Head of caudate nucleus (tissue), 42 donors: ENCODE measurements at regions not wholly inside any gene's neighbourhood (a gene's known extent, or its start where the extent isn't known, plus 50 kb on each side); places are given as distances from the start of the nearest gene placed in this dataset.
A peak's percentile ranks its signal among the peaks of the same experiment; 100 is the strongest.

Experiments
- DNase-seq, 42 donors: peaks; one replicate each; pipeline versions ENCODE4 v3.0.0 to v3.0.0-alpha.2; 2020 to 2021; ENCODE audit warnings: mixed read lengths in 7 of 42
- intact Hi-C: fragments of 100-400 bp; cut with DNase I; formaldehyde crosslinking; loops from one replicate; pipeline ENCODE4 v1.15.0; 2022

DNA sequence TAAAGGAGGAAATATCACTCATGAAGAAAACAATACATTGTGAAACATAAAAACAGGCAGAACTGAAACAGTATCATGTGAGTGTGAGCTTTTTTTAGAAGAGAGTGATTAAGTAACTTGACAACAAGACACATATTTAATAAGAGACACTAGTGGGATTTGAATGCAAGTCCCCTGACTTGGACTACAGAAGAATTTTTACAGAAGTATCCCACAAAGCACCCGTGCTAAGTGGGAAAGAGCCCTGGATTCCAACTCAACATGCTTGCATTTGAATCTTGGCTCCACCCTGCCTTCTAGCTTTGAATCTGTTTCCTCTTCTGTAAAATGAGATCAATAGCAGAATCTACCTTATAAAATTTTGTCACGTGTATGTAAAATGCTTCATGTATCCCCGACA is 166.2 kb downstream of the ZNF365 start:
- DNase-seq, result no peak
- intact Hi-C loops, result no loop called here

DNA sequence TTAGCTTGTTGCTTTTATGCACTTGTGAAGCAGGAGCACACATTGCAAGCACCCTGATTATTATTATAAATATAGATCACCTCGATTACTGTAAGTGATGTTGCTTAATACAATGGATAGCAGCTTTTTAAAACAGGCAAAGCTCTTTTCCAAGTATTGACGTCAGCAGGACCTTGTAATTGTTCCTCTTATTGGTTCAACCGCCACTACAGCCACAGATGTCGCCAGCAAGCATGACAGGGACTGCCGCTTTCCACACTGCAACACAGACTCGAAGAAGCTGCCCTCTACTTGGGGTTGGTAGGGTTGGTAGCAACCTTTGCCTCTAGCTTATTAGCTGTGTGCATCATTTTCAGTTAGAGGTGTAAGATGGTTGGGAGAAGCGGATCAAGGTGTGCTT is 167.6 kb downstream of the ZNF365 start:
- intact Hi-C loops, result no loop called here
- DNase-seq, result peak in 1 of 42 donors; percentile 8

DNA sequence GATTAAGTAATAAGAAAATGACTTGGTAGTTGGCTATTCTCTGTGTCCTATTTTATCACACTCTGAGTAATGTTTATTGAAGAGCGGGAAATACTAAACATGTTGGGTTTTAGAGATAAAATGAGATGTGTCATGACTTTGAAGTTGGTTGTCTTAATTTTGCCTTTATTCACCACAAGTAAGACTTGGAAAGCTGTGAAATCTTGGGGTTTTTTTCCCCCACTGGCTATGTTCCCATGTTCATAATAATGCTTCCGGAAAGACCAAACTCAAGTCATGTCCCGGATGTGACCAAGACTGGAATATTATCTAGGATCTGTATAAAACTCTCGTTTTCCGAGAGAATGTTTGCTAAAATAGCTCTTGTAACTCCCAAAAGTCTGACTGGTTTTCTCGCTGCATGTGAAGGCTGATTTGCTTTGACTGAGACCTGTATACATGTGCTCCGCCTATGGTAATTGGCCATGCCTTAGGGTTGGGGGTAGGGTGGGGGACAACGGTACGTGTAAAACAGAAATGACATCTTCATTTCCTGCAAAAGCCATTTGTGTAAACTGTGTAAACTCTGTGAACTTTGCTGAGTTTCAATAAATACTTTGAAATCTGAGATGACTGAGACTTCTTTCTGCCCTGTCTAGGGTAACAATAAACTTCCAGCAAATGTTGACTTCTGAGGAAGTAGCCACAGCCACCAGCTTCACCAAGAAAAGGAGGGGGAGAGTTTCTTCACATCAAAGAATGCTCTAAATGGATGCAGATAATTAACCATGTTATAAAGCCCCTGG is 169.6 kb downstream of the ZNF365 start:
- DNase-seq, result no peak
- intact Hi-C loops, result no loop called here

DNA sequence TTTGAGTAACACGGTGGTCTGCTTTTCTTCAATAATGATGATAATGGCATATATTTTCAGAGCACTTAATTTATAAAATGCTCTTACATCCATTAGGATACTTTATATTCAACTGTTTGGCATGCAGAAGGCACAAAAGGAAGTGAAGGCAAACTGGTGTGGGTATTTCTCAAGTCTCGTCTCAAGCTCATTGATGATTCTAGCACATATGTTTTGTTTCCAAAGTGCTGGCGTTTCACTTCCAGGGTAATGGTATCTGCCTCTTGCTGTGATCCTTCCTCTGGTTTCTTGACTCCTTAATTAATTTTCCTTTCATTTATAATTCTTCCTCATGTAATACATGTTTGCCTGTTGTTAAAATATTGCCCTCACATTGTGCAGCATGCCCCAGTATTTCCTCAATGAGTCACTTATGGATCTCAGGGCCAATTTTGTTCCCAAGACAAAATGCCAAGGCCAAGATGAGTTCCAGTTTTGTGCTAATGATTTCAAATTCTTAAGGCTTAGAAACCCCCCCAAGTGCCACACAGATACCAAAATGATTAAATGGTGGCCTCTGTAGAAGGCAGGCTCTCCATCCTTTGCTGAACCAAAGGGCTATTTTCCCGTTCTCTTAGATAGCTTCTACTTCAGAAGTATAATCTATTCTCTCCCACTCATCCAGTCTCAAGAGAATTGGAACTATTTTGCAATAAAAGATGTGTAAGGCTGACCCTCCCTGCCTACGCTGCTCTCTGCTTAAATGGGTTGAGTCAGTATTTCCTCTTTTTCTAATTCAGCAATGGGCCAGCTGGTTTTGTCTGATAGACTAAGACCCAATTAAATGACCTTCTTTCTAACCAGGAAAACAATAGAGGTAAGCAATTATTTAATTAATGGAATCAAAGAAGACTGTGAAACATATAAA is 171.2 kb downstream of the ZNF365 start:
- intact Hi-C loops, result no loop called here
- no peak for DNase-seq

DNA sequence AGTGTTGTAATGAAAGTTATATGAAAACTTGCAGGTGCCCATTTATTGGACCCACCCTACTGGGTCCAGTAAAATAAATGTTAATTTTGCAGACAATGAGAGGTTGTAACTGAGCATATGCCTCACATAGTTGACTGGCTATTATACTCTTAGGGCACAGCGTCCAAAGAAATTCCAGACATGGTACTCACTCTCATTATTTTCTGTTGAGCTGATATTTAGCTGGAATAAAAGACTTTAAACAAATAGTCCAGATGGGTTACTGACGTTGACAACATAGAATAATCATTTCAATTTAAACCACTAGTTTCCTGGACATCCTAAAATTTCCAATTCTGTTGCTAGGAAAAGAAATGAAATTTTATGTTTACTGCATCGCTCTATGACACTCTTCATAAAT is 174.5 kb downstream of the ZNF365 start:
- intact Hi-C loops, result no loop called here
- DNase-seq, result no peak

DNA sequence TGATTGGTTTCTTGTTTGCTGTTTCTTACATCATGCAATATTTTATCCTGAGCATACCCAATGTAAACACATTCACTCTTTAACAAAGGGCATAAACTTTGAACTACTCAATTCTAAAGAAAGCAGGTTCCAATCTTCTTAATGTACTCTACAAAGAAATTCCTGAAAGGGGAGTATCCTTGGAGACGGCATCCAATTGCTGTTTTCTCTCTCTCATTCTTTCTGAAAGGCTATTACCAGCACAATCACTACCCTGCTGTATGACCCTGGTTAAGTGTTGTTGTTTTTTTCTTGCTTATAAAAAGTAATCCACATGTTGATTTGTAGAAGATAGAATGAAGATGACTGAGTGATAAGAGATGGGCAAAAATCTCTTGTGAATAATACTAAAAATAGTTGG is 176.0 kb downstream of the ZNF365 start:
- DNase-seq, result no peak
- intact Hi-C loops, result no loop called here

DNA sequence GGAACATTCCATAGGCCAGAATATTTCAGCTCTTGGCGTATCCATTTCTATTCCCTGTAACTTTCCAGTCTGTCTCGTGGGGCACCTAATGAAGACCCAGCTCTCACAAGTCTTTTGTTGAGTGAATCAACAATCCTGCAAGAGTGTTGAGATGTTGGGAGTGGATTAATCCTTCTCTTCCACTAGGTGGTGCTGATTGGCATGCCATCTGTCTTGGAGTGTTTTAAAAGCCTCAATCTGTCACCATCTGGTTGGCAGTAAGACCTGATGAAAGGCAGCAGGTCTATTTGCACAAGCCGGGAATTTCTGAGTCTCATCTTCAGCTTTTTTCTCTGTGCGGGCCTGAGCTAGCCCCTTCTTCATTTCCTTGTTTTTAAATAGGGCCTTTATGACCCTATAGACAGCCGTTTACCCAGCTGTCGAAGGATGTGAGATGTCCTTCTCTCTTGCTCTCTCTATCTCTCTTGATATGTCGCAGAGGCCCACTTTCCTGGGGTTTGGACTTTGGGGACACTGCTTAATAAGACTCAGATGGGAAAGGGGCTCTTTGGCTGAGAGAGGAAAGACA is 180.5 kb downstream of the ZNF365 start:
- peak in 17 of 42 donors; percentile 10 to 61 (median 23) for DNase-seq
- intact Hi-C loops, result no loop called here

DNA sequence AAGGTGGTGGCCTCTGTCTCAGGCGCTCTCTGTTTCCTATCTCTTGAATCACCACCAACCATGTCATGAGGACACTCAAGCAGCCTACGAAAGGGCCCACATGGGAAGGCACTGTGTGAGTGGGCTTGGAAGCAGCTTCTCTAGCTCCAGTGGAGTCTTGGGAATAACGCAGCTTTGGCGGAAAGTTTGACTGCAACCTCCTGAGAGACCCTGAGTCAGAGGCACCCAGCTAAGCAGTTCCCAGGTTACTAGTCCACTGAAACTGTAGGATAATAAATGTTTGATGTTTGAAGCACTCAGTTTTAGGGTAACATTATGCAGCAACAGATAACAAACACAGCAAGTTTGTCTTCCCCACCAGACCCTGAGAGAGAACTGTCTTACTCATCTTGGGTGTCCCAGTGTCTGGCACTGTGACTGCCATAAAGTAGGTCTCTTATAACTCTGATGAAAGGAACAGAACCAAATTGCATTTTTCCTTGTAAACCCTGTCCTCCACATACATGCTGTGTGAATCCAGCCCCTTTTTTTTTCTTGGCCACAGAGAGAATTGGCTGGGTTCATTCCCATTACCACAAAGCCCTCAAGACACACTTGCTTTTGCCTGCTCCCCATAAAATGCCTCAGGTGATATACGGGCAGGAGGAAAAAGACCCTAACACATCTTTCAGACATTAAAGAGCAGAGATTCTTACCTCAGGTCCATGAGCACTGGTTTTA is 185.5 kb downstream of the ZNF365 start:
- intact Hi-C loops, result no loop called here
- DNase-seq, result no peak

DNA sequence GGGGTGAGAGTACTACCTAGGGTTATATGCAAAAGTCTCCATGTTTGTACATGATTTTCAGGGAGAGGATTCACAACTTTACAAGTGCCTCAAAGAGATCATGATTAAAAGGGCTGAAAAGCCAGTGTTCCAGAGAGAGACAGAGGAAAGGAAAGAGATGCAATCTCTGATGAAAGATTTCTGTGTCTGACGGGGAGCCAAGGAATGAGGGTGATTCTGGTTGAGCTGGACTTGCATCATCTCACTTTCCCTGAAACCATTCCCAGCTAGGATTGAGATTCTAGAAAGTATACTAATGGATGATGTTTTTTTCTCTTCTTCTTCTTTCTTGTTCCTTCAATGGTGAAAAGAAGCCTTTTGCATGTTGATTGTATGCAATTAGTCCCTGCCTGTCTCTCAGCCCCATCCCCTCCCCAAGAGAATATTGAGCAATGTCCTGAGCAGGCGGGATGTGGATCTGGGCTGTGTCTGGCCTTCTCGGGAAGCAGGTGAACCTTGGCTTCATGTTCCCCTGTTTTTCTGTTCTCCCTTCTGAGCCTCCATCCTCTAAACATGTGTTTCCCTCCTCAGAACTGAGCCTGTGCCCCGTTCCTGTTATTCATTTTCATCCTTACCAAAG is 186.1 kb downstream of the ZNF365 start:
- intact Hi-C loops, result no loop called here
- no peak for DNase-seq

DNA sequence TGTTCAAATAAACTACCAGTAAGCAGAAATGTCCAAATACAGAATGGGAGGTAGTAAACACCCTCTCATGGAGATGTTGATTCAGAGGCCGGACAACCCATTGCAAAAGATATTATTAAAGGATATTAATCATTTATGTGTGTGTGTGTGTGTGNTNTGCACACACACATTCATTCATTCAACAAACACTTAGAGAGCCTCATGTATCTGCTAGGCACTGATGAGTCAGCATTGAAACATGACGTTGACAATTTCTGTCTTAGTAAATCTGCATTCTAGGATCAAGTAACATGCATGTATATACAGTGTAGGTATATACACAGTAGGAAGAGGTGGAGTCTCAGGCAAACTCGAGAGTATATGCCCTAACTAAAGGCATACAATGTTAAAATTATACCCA is 187.0 kb downstream of the ZNF365 start:
- intact Hi-C loops, result no loop called here
- no peak for DNase-seq

DNA sequence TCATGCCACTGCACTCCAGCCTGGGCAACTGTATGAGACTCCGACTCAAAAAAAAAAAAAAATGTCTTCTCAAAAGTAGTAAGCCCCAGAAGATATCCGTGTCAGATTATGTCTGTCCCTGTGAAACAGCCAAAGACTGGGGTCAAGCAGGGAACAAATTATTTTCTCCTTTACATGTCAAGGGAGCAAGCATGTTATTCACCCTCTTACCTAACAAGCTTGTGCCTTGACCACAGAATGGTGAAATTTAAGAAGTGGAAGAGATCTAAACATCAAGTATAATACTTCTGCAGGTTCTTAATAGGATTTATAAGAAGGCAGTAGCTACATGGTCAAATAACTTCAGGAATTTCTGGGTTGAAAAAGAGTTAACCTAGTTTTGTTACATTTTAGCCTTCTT is 187.9 kb downstream of the ZNF365 start:
- DNase-seq, result no peak
- intact Hi-C loops, result no loop called here

DNA sequence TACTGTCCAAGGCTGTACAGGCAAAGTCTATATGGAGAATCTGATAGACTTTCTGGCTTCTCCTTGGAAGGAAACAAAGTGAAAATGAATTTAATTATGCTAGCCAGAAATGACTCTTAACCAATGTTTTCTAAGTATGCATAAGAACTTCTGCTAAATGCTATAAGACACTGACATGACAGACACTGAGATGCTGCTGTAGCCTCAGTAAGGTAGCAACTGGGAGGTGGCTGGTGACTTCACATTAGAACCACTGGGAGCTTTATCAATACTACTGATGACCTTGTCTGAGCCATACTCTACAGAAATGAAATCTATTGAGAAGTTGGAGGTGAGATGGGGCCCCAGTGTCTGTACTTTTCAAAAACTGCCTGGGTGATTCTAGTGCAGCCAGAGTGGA is 188.6 kb downstream of the ZNF365 start:
- no peak for DNase-seq

DNA sequence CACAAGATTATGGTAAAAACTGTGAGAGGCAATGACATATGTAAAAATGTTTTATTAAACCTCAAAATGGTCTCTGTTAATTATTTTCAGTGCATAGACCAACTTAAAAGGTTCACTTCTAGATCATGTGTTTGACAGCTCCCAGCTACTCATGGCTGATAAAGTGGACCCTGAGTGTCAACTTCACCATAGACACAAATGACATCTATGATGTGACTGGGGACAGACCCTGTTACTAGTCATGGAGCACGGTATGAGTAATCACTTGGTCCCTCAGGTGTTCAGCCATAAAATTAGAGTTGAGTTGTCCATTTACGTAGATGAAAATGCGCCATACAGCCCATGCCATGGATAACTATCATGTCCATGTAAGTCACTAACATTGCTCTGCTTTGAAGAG is 199.8 kb downstream of the ZNF365 start:
- DNase-seq, result no peak
- intact Hi-C loops, result no loop called here

More for the DNA sequence above, 188.6 kb downstream of the ZNF365 start:
- intact Hi-C loops, result no loop called here

DNA sequence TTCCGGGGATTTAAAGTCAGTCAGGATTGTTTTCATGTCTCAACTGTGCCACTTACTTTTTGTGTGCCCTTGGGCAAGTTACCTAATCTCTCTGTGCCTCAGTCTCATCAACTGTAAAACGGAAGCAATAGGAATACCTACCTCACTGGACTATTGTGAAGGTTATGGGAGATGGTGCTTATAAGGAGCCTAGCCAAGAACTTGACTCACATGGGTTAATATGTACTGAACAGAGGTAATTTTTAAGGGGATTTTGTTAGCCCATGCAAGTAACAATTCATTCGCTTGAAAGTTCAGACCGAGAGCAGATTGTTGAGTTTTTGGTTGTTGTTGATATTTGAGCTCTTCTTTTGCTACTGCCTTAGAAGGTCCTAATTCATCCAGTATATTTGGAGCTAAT is 202.9 kb downstream of the ZNF365 start:
- DNase-seq, result no peak
- intact Hi-C loops, result no loop called here

DNA sequence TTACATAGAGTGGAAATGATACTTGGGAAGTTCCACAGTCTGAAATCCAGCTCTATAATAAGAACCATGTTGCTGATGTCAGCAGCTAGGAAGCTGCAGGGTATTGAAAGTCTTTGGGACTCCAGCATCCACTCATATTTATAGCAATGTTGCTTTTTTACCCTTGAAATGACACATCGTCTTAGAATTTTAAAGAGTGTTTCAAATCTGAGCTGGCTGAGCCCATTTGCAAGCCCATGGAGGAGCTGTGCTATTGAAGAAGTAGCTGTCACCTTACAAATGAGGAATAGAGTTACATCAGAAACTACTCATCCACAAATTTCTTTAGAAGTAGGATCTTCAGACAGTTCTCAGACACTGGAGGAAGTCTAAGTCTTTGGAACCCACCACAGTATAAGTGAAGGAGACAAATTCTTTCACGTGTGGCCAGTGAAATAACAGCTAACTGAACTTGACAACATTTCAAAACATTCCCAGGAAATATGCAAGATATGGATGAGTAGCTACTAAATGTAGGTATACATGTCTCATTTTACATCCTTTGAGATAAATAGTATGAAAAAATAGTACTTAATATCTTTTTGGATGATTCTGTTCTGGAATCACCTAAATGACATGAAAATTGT is 203.6 kb downstream of the ZNF365 start:
- intact Hi-C loops, result no loop called here

DNA sequence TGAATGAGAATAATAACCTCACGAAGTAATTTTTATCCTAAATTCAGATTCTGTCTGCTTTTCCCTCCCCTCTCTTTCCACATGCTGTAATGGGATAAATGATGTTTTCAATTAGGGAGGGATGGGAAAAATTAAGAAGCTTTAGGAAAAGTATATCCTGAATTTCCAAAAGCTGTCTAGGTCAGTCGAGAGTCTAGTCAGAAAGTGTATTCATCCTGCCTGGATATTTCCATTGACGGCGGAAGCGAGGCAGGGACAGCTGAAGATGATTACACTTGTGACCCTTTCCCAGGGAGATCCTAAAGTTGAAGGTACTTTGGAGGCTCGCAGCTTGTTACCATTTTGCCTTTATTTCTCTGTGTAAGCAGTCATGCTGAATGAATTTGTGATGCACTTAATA is 204.1 kb downstream of the ZNF365 start:
- intact Hi-C loops, result no loop called here
- no peak for DNase-seq

More for the DNA sequence above, 203.6 kb downstream of the ZNF365 start:
- no peak for DNase-seq

DNA sequence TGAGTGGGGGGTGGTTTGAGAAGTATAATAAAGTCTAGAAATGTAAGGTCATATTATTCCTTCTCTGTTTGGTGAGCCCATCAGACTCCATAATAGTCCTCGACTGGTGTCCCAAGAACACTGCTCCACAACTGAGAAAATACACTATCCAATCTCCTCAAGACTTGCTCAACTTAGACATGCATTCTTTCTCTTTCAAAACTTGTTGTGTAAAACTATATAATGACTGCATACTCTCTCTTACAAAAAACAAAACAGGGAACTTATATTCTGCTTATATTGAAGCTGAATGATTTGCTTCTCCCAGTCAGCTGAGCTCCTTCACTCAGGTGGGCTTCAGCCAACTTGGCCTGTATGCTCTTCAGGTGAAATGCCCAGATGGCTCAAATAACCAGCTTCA is 204.7 kb downstream of the ZNF365 start:
- no peak for DNase-seq
- intact Hi-C loops, result no loop called here

DNA sequence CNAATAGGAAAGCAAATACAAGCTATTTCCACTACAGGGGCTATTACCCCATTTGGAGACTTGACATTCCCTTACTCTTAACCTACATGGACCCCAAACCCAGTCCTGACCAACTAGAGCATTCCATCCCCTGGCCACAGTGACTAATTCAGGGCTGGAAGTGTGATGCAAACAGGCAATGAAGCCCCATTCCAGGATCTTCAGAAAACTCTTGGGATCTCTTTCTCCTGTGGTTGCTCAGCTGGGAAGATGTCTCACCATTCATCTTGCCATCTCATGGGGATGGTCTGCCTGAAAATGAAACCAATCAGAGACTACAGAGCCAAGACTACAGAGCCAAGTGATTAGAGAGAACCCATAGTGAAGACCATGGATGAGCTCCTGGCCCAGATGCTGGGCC is 206.2 kb downstream of the ZNF365 start:
- intact Hi-C loops, result no loop called here
- no peak for DNase-seq

DNA sequence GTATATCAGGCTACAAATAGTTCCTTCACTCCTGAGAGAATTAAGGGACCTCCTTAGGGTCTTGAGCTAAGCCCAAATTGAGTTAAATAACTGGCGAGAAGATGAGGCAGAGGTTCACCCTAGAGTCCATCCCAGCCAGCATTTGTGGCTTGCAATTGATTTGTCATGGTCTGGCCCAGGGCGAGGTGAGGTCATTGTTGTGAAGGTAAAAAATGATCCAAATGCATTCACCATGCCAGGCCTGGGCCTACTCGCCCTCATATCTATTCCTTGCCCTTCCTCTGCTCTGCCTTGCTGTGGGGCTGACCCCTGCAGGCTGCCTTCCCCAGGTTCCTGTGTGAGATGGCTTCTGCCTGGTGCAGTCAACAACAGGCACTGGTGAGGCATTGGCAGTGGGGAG is 207.2 kb downstream of the ZNF365 start:
- intact Hi-C loops, result no loop called here
- no peak for DNase-seq
